ENCODE measurements at regions not wholly inside any gene's neighbourhood (a gene's known extent, or its start where the extent isn't known, plus 50 kb on each side); places are given as distances from the start of the nearest gene placed in this dataset.

- no peak for TF ChIP-seq CTCF (conservative IDR thresholded peaks at IDR 0.05)
- no peak for TF ChIP-seq ZFX (IDR thresholded peaks at IDR 0.05)
- no peak overlapping the region for H3K27ac ChIP-seq
Observed at GRCh38 chr2:118607641-118608040, 239.8 kb downstream of the EN1 start.

- no peak overlapping the region for H3K27ac ChIP-seq
- TF ChIP-seq ZFX (IDR thresholded peaks at IDR 0.05) (no peak), CTCF (conservative IDR thresholded peaks at IDR 0.05) (no peak)
Observed at GRCh38 chr2:118604811-118605210, 242.6 kb downstream of the EN1 start.

GRCh38 chr2:118604371-118604770 lies 243.1 kb downstream of the EN1 start:
- TF ChIP-seq CTCF (conservative IDR thresholded peaks at IDR 0.05) (no peak), ZFX (IDR thresholded peaks at IDR 0.05) (no peak)
- H3K27ac ChIP-seq = no peak overlapping the region

- H3K27ac ChIP-seq = no peak overlapping the region
- TF ChIP-seq CTCF (conservative IDR thresholded peaks at IDR 0.05) = no peak
- no peak for TF ChIP-seq ZFX (IDR thresholded peaks at IDR 0.05)
Observed at GRCh38 chr2:118599141-118599540, 248.3 kb downstream of the EN1 start.

- no peak for TF ChIP-seq CTCF (conservative IDR thresholded peaks at IDR 0.05)
- no peak for TF ChIP-seq ZFX (IDR thresholded peaks at IDR 0.05)
Observed at GRCh38 chr2:118596620-118597019, 250.8 kb downstream of the EN1 start.

GRCh38 chr2:118593257-118593656 lies 254.2 kb downstream of the EN1 start:
- H3K27ac ChIP-seq = no peak overlapping the region
- TF ChIP-seq CTCF (conservative IDR thresholded peaks at IDR 0.05) (no peak), ZFX (IDR thresholded peaks at IDR 0.05) (no peak)

More at GRCh38 chr2:118596620-118597019, 250.8 kb downstream of the EN1 start:
- no peak overlapping the region for H3K27ac ChIP-seq

- no peak overlapping the region for H3K27ac ChIP-seq
- TF ChIP-seq ZFX (IDR thresholded peaks at IDR 0.05) = no peak
- no peak for TF ChIP-seq CTCF (conservative IDR thresholded peaks at IDR 0.05)
Observed at GRCh38 chr2:118591223-118591622, 256.2 kb downstream of the EN1 start.
